Liver (tissue), 3 donors: ENCODE measurements at regions not wholly inside any gene's neighbourhood (a gene's known extent, or its start where the extent isn't known, plus 50 kb on each side); places are given as distances from the start of the nearest gene placed in this dataset.

Experiments used
- ATF3 ChIP-seq: IDR thresholded peaks from 2 replicates; pipeline ENCODE4 v1.6.1; 2016; ENCODE audit warnings: antibody characterized with exemption
- EGR1 ChIP-seq, 2 donors: IDR thresholded peaks; 2 replicates each; pipeline ENCODE4 v1.6.1; 2016 to 2018; ENCODE audit warnings: antibody characterized with exemption in 2 of 2, low read depth in 2 of 2
- FOXA1 ChIP-seq: IDR thresholded peaks from 2 replicates; pipeline ENCODE4 v1.6.1; 2016; ENCODE audit warnings: antibody characterized with exemption
- HNF4A ChIP-seq, 2 donors: conservative IDR thresholded peaks; 2 replicates each; pipeline ENCODE4 v1.6.1; 2016; ENCODE audit warnings: antibody characterized with exemption in 2 of 2, mild to moderate bottlenecking in 2 of 2
- JUND ChIP-seq, 2 donors: IDR thresholded peaks; 2 replicates each; pipeline ENCODE4 v1.6.1; 2016; ENCODE audit warnings: antibody characterized with exemption in 2 of 2
- RXRA ChIP-seq, 2 donors: IDR thresholded peaks; 2 replicates each; pipeline ENCODE4 v1.6.1; 2017 to 2018; ENCODE audit warnings: antibody characterized with exemption in 2 of 2, mild to moderate bottlenecking in 1 of 2
- SP1 ChIP-seq: IDR thresholded peaks from 2 replicates; pipeline ENCODE4 v1.6.1; 2018; ENCODE audit warnings: antibody characterized with exemption, mild to moderate bottlenecking
- YY1 ChIP-seq: IDR thresholded peaks from 2 replicates; pipeline ENCODE4 v1.6.1; 2016; ENCODE audit warnings: antibody characterized with exemption, mild to moderate bottlenecking
- TF ChIP-seq, protein P1 (sequence below): fragments of 150-350 bp; IDR thresholded peaks from 2 replicates; pipeline ENCODE4 v1.5.1; 2017; ENCODE audit warnings: improper control_type of control experiment, low read depth, low read length; ENCODE audit not compliant: missing input control
- TF ChIP-seq, protein P2 (sequence below): IDR thresholded peaks from 2 replicates; pipeline ENCODE4 v1.6.1; 2016; ENCODE audit warnings: antibody characterized with exemption
- TF ChIP-seq, protein P3 (sequence below): IDR thresholded peaks from 2 replicates; pipeline ENCODE4 v1.6.1; 2016; ENCODE audit warnings: antibody characterized with exemption, mild to moderate bottlenecking
- donor health status: healthy.
- donor health status: healthy.

- TF ChIP-seq SP1 (no peak), FOXA1 (no peak), ATF3 (no peak), RXRA (IDR thresholded peaks at IDR 0.05) (no peak), EGR1 (IDR thresholded peaks at IDR 0.05; ENCODE audit: low read depth in 2 of 2) (no peak), HNF4A (conservative IDR thresholded peaks at IDR 0.05) (no peak), YY1 (no peak), JUND (IDR thresholded peaks at IDR 0.05) (no peak)
- TF ChIP-seq, protein P1, sequence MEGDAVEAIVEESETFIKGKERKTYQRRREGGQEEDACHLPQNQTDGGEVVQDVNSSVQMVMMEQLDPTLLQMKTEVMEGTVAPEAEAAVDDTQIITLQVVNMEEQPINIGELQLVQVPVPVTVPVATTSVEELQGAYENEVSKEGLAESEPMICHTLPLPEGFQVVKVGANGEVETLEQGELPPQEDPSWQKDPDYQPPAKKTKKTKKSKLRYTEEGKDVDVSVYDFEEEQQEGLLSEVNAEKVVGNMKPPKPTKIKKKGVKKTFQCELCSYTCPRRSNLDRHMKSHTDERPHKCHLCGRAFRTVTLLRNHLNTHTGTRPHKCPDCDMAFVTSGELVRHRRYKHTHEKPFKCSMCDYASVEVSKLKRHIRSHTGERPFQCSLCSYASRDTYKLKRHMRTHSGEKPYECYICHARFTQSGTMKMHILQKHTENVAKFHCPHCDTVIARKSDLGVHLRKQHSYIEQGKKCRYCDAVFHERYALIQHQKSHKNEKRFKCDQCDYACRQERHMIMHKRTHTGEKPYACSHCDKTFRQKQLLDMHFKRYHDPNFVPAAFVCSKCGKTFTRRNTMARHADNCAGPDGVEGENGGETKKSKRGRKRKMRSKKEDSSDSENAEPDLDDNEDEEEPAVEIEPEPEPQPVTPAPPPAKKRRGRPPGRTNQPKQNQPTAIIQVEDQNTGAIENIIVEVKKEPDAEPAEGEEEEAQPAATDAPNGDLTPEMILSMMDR, result no peak
- TF ChIP-seq, protein P2, sequence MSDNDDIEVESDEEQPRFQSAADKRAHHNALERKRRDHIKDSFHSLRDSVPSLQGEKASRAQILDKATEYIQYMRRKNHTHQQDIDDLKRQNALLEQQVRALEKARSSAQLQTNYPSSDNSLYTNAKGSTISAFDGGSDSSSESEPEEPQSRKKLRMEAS, result no peak
- TF ChIP-seq, protein P3, sequence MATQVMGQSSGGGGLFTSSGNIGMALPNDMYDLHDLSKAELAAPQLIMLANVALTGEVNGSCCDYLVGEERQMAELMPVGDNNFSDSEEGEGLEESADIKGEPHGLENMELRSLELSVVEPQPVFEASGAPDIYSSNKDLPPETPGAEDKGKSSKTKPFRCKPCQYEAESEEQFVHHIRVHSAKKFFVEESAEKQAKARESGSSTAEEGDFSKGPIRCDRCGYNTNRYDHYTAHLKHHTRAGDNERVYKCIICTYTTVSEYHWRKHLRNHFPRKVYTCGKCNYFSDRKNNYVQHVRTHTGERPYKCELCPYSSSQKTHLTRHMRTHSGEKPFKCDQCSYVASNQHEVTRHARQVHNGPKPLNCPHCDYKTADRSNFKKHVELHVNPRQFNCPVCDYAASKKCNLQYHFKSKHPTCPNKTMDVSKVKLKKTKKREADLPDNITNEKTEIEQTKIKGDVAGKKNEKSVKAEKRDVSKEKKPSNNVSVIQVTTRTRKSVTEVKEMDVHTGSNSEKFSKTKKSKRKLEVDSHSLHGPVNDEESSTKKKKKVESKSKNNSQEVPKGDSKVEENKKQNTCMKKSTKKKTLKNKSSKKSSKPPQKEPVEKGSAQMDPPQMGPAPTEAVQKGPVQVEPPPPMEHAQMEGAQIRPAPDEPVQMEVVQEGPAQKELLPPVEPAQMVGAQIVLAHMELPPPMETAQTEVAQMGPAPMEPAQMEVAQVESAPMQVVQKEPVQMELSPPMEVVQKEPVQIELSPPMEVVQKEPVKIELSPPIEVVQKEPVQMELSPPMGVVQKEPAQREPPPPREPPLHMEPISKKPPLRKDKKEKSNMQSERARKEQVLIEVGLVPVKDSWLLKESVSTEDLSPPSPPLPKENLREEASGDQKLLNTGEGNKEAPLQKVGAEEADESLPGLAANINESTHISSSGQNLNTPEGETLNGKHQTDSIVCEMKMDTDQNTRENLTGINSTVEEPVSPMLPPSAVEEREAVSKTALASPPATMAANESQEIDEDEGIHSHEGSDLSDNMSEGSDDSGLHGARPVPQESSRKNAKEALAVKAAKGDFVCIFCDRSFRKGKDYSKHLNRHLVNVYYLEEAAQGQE, result no peak
These were observed 212.4 kb downstream of the RASSF9 start for GRCh38 chr12:85623763-85624162.
